Spleen (tissue), 7 donors: ENCODE measurements at regions not wholly inside any gene's neighbourhood (a gene's known extent, or its start where the extent isn't known, plus 50 kb on each side); places are given as distances from the start of the nearest gene placed in this dataset.

Experiments
- POLR2A ChIP-seq, 3 donors: fragments of 450-650 bp; IDR thresholded peaks; one replicate each; pipeline ENCODE4 v1.5.1; 2017; ENCODE audit warnings: antibody characterized with exemption in 3 of 3, mild to moderate bottlenecking in 1 of 3
- POLR2AphosphoS5 ChIP-seq, 3 donors: sonication (generic); formaldehyde crosslinking; IDR thresholded peaks; one replicate each; pipeline ENCODE4 v1.5.1; 2017; ENCODE audit warnings: antibody characterized with exemption in 3 of 3
- TF ChIP-seq, protein P1 (sequence below), 11 experiments: fragments of 200-600 bp in 7 of 11; fragments of 450-650 bp in 4 of 11; sonication (generic) in 4 of 11; IDR thresholded peaks in 8 of 11; conservative IDR thresholded peaks in 3 of 11; 1 replicate in 7 of 11; 2 replicates in 4 of 11; pipeline versions ENCODE4 v1.4.0 to v1.8.0; 2016 to 2021; ENCODE audit warnings: antibody characterized with exemption in 11 of 11, inconsistent platforms in 4 of 11, mild to moderate bottlenecking in 1 of 11
- donor health status: DM: no; HTN: no; CAD: no; lungs with moderate emphysema.
- donor health status: DM: no; HTN: no; CAD: no.
- donor health status: DM: no; HTN: no; CAD: no.

DNA sequence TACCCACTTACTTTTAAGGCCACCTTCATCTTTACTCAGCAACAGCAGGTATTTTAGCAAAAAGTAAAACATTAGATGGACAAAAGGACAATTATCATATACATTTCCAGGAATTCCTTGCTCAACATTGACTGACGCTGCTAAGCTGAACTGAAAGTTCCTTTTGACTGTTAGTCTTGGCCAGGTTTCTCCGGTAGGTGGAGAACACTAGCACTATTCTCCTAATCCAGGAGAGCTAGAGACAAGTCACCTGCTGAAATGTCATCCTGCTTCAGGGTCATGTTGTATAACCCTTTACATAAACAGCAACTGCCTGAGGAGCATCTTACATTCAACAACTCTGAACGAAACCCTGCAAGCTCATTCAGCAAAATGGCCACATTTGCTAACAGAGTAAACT is 109.0 kb upstream of the ESRRG start:
- TF ChIP-seq POLR2A (IDR thresholded peaks at IDR 0.05) (no peak), POLR2AphosphoS5 (IDR thresholded peaks at IDR 0.05) (no peak)
- TF ChIP-seq, protein P1, sequence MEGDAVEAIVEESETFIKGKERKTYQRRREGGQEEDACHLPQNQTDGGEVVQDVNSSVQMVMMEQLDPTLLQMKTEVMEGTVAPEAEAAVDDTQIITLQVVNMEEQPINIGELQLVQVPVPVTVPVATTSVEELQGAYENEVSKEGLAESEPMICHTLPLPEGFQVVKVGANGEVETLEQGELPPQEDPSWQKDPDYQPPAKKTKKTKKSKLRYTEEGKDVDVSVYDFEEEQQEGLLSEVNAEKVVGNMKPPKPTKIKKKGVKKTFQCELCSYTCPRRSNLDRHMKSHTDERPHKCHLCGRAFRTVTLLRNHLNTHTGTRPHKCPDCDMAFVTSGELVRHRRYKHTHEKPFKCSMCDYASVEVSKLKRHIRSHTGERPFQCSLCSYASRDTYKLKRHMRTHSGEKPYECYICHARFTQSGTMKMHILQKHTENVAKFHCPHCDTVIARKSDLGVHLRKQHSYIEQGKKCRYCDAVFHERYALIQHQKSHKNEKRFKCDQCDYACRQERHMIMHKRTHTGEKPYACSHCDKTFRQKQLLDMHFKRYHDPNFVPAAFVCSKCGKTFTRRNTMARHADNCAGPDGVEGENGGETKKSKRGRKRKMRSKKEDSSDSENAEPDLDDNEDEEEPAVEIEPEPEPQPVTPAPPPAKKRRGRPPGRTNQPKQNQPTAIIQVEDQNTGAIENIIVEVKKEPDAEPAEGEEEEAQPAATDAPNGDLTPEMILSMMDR (IDR thresholded peaks at IDR 0.05 in 8 of 11, conservative IDR thresholded peaks at IDR 0.05 in 3 of 11): no peak
